Bronchial epithelial cell (primary cell): ENCODE measurements at regions not wholly inside any gene's neighbourhood (a gene's known extent, or its start where the extent isn't known, plus 50 kb on each side); places are given as distances from the start of the nearest gene placed in this dataset.

Experiments used
- DNase-seq: peaks from one replicate; pipeline ENCODE4 v3.0.0-alpha.2; 2010; ENCODE audit warnings: low read depth
- FAIRE-seq: peaks from 2 replicates; lab custom pipeline; 2011; peaks lifted over from hg19 to GRCh38; lab: Jason Lieb, UNC
- H3K27me3 ChIP-seq: 2 replicates; pipeline ENCODE4 v1.5.1; 2011; ENCODE audit warnings: low read length; ENCODE audit not compliant: control insufficient read depth, insufficient read depth
- H3K36me3 ChIP-seq: 2 replicates; pipeline ENCODE4 v1.5.1; 2011; ENCODE audit warnings: low read length; ENCODE audit not compliant: control insufficient read depth, insufficient read depth
- H3K4me3 ChIP-seq: 2 replicates; pipeline ENCODE4 v1.5.1; 2011; ENCODE audit warnings: mild to moderate bottlenecking, low read depth, low read length, control low read depth
- TF ChIP-seq, protein P1 (sequence below): IDR thresholded peaks from 2 replicates; pipeline ENCODE4 v1.5.1; 2011; ENCODE audit warnings: mild to moderate bottlenecking, moderate library complexity, low read length, control low read depth, inconsistent platforms; ENCODE audit not compliant: insufficient read depth, severe bottlenecking

- no peak for DNase-seq
Measured at GRCh38 chr2:239833269-239834109, 191.7 kb downstream of the NDUFA10 start.

DNA sequence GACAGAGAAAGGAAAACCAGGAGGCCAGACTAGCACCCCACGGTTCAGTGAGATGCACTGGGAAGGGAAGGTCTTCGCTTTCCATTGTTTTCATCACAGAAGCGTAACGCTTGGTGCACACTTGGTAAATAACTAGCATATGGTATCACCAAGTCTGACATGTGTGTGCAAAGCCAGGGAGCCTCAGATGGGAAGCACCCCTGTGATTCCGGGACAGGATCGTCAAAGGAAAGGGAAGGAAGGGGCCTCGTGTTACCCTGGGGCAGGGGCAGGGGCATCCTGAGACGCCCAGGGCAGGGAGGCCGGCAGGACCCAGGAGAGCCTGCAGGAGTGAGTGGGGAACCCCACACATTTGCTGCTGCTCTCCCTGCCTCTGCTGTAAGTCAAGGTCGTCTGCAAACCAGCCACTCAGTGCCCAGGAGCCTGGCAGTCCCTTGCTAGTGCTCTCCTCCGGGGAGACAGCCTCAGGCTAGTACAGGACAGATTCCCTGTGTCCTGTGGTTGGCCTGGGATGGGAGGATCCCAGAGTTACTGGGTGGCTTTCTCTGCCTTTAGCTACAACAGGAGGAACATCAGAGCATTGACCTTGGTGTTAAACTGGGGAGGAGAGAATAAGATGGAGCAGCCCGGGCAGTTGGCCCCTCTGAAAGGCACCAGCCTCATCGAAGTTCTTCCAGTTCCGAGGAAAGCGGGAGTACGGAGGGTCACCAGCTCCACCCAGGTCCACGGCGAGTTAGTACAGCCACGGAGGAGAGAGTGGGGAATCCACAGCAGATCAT is 192.5 kb downstream of the NDUFA10 start:
- TF ChIP-seq, protein P1, sequence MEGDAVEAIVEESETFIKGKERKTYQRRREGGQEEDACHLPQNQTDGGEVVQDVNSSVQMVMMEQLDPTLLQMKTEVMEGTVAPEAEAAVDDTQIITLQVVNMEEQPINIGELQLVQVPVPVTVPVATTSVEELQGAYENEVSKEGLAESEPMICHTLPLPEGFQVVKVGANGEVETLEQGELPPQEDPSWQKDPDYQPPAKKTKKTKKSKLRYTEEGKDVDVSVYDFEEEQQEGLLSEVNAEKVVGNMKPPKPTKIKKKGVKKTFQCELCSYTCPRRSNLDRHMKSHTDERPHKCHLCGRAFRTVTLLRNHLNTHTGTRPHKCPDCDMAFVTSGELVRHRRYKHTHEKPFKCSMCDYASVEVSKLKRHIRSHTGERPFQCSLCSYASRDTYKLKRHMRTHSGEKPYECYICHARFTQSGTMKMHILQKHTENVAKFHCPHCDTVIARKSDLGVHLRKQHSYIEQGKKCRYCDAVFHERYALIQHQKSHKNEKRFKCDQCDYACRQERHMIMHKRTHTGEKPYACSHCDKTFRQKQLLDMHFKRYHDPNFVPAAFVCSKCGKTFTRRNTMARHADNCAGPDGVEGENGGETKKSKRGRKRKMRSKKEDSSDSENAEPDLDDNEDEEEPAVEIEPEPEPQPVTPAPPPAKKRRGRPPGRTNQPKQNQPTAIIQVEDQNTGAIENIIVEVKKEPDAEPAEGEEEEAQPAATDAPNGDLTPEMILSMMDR = no peak
- Histone ChIP-seq H3K27me3 (no peaks in the 10 kb centered on the region), H3K36me3 (no peaks in the 10 kb centered on the region), H3K4me3 (no peak overlapping the region)
- DNase-seq (no peak), FAIRE-seq (no peak)

More at GRCh38 chr2:239833269-239834109, 191.7 kb downstream of the NDUFA10 start:
- no peaks in the 10 kb centered on the region for H3K36me3 ChIP-seq
- TF ChIP-seq, protein P1 = no peak
- no peak overlapping the region for H3K4me3 ChIP-seq
- FAIRE-seq = no peak
- no peaks in the 10 kb centered on the region for H3K27me3 ChIP-seq

DNA sequence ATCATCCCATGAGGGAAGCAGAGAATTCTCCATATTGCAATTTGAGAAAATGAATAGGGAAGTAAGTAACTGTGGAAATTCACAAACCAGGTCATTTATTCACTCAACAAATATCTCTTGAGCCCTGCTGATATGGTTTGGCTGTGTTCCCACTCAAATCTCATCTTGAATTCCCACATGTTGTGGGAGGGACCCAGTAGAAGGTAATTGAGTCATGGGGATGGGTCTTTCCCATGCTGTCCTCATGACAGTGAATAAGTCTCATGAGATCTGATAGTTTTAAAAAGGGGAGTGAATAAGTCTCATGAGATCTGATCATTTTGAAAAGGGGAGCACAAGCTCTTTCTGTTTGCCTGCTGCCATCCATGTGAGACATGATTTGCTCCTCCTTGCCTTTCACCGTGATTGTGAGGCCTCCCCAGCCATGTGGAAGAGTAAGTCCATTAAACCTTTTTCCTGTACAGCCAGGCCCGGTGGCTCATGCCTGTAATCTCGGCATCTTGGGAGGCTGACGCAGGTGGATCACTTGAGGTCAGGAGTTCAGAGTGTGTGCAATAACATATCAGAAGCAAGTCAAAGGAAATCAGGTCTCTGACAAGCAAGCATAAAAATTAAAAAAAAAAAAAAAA is 193.2 kb downstream of the NDUFA10 start:
- Histone ChIP-seq H3K27me3 (no peaks in the 10 kb centered on the region), H3K36me3 (no peaks in the 10 kb centered on the region), H3K4me3 (no peak overlapping the region)
- FAIRE-seq (no peak), DNase-seq (no peak)
- TF ChIP-seq, protein P1 = no peak

DNA sequence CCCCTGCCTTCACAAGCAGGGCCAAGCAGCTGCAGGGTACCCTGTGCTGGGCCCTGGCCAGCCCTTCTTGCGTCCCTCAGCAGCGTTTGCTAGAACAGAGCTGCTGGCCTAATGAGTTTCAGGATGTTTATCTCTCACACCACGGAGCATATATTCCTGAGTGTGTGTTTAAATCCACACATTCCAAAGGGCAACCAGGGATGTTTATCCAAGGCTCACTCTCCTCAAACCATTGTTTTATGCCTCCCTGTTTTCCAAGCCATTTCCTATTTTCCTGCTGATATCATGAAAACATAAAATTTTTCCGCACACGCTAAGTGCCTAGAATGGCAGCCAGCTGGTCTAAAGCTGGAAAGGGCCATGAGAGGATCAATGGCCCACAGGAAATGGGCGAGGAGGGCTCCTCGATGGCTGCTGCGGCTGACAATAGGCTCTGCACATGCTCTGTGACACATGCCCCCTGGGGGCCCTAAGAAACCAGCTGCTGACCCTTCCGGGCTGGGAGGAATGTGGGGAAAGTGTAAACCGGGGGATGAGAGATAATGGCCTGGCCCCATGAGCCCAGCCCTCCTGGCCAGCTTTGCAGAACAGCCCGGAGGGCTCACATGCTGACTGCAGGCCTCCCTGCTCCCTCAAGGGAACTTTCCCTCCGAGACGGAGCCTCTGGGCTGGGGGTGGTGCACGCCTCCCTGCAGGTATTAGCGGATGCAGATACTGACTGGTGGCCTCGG is 194.0 kb downstream of the NDUFA10 start:
- Histone ChIP-seq H3K27me3 (no peaks in the 10 kb centered on the region), H3K4me3 (no peak overlapping the region), H3K36me3 (no peaks in the 10 kb centered on the region)
- DNase-seq = no peak
- TF ChIP-seq, protein P1 = no peak
- no peak for FAIRE-seq
